H1 (cell line): ENCODE measurements at regions not wholly inside any gene's neighbourhood (a gene's known extent, or its start where the extent isn't known, plus 50 kb on each side); places are given as distances from the start of the nearest gene placed in this dataset.

ENCODE experiments used
- BACH1 ChIP-seq: IDR thresholded peaks from 2 replicates; pipeline ENCODE4 v1.6.1; 2012; ENCODE audit warnings: low read length, improper control_type of control experiment
- CBX8 ChIP-seq: fragments of 300-800, 300-1000 bp; sonication (generic); IDR thresholded peaks from 2 replicates; pipeline ENCODE4 v1.7.1; 2016; ENCODE audit warnings: low read depth, low read length, borderline replicate concordance
- SP1 ChIP-seq: IDR thresholded peaks from 2 replicates; pipeline ENCODE4 v1.6.1; 2011; ENCODE audit warnings: low read depth, low read length
- SP4 ChIP-seq: IDR thresholded peaks from 2 replicates; pipeline ENCODE4 v1.6.1; 2012; ENCODE audit warnings: low read length, inconsistent platforms

GRCh38 chr21:14040386-14040785 lies 170.4 kb downstream of the LIPI start (continued):
- no peak for TF ChIP-seq CBX8
- no peak for TF ChIP-seq SP4
- TF ChIP-seq SP1 = no peak
- no peak for TF ChIP-seq BACH1
